SK-N-SH (cell line): ENCODE measurements at regions not wholly inside any gene's neighbourhood (a gene's known extent, or its start where the extent isn't known, plus 50 kb on each side); places are given as distances from the start of the nearest gene placed in this dataset.
"Not testable (repeated sequence)": the region's sequence is repeated elsewhere in the genome, so short reads cannot be mapped to it uniquely, and the experiment has no call there.

ENCODE experiments used
- CTCF ChIA-PET: fragments of 300-600, 350-600 bp; formaldehyde crosslinking; extraction: SDS; loops from one replicate; lab custom pipeline; 2021; lab: Yijun Ruan, JAX
- POLR2A ChIA-PET: fragments of 350-600 bp; sonication (Branson Sonifier 250); formaldehyde crosslinking; extraction: SDS; loops from one replicate; lab custom pipeline; 2020; ENCODE audit warnings: antibody characterized with exemption, inconsistent platforms; lab: Yijun Ruan, JAX
- DNase-seq: peaks from one replicate; pipeline ENCODE4 v3.0.0; 2012
- H2AFZ ChIP-seq: fragments of 200-600 bp; sonication (generic); 2 replicates; pipeline ENCODE4 v1.8.1; 2016; ENCODE audit warnings: antibody characterized with exemption, mild to moderate bottlenecking, low read depth
- H3F3A ChIP-seq: fragments of 200-600 bp; sonication (generic); replicated peaks from 2 replicates; pipeline ENCODE3; 2016; ENCODE audit warnings: antibody characterized with exemption, mild to moderate bottlenecking; ENCODE audit not compliant: insufficient read depth
- H3K27ac ChIP-seq, 2 experiments: fragments of 200-500 bp in 1 of 2; fragments of 200-600 bp in 1 of 2; sonication (Bioruptor generic) in 1 of 2; sonication (generic), shearing (Covaris generic) in 1 of 2; 2 replicates each; pipeline versions ENCODE4 v1.5.1 to v1.6.1; 2014 to 2016; ENCODE audit warnings: low read depth in 2 of 2, inconsistent platforms in 1 of 2, low read length in 1 of 2, mild to moderate bottlenecking in 1 of 2, mixed read lengths in 1 of 2
- H3K27me3 ChIP-seq: fragments of 200-600 bp; sonication (generic), shearing (Covaris generic); 2 replicates; pipeline ENCODE4 v1.6.1; 2016; ENCODE audit warnings: mixed run types; ENCODE audit not compliant: insufficient read depth
- H3K36me3 ChIP-seq, 2 experiments: fragments of 200-500 bp in 1 of 2; fragments of 200-600 bp in 1 of 2; sonication (Bioruptor generic) in 1 of 2; sonication (generic) in 1 of 2; replicated peaks in 1 of 2; 2 replicates each; pipeline versions ENCODE3 to v1.5.1; 2014 to 2016; ENCODE audit warnings: low read length in 1 of 2, mild to moderate bottlenecking in 1 of 2; ENCODE audit not compliant: insufficient read depth in 2 of 2, control insufficient read depth in 1 of 2
- H3K4me1 ChIP-seq, 2 experiments: fragments of 200-500 bp in 1 of 2; fragments of 200-600 bp in 1 of 2; sonication (Bioruptor generic) in 1 of 2; sonication (generic), shearing (Covaris generic) in 1 of 2; 2 replicates each; pipeline versions ENCODE4 v1.5.1 to v1.6.1; 2014 to 2016; ENCODE audit warnings: low read depth in 1 of 2, low read length in 1 of 2, mixed run types in 1 of 2; ENCODE audit not compliant: insufficient read depth in 2 of 2, control insufficient read depth in 1 of 2
- H3K4me2 ChIP-seq: fragments of 200-600 bp; sonication (generic), shearing (Covaris generic); 2 replicates; pipeline ENCODE4 v1.6.1; 2017; ENCODE audit warnings: mixed run types
- H3K4me3 ChIP-seq, 2 experiments: fragments of 200-500 bp in 1 of 2; fragments of 200-600 bp in 1 of 2; sonication (Bioruptor generic) in 1 of 2; sonication (generic), shearing (Covaris generic) in 1 of 2; 2 replicates each; pipeline versions ENCODE4 v1.5.1 to v1.8.1; 2014 to 2016; ENCODE audit warnings: low read depth in 2 of 2, inconsistent platforms in 1 of 2, low read length in 1 of 2, mild to moderate bottlenecking in 1 of 2, mixed read lengths in 1 of 2, moderate library complexity in 1 of 2
- H3K79me2 ChIP-seq: fragments of 200-600 bp; sonication (generic); 2 replicates; pipeline ENCODE4 v1.8.1; 2017; ENCODE audit warnings: mild to moderate bottlenecking; ENCODE audit not compliant: insufficient read depth
- H3K9ac ChIP-seq: fragments of 200-600 bp; sonication (generic); 2 replicates; pipeline ENCODE4 v1.6.1; 2017; ENCODE audit warnings: mixed run types
- H3K9me2 ChIP-seq: fragments of 200-600 bp; sonication (generic); 2 replicates; pipeline ENCODE4 v1.6.1; 2017; ENCODE audit warnings: mixed run types
- H3K9me3 ChIP-seq: fragments of 200-600 bp; sonication (generic); 2 replicates; pipeline ENCODE4 v1.6.1; 2017; ENCODE audit warnings: mixed run types, mild to moderate bottlenecking, moderate library complexity
- H4K20me1 ChIP-seq: fragments of 200-600 bp; sonication (generic); 2 replicates; pipeline ENCODE4 v1.6.1; 2017; ENCODE audit warnings: mild to moderate bottlenecking, mixed run types; ENCODE audit not compliant: insufficient read depth
- CHD2 ChIP-seq: fragments of 150-350 bp; IDR thresholded peaks from 2 replicates; pipeline ENCODE4 v1.6.1; 2018; ENCODE audit warnings: low read length; ENCODE audit not compliant: partially characterized antibody
- CTCF ChIP-seq: fragments of 200-600 bp; sonication (generic); IDR thresholded peaks from 2 replicates; pipeline ENCODE4 v1.6.1; 2017; ENCODE audit warnings: antibody characterized with exemption, mild to moderate bottlenecking, moderate library complexity
- FOXJ3 ChIP-seq: sonication (generic); formaldehyde crosslinking; IDR thresholded peaks from 2 replicates; pipeline ENCODE4 v1.5.1; 2020; ENCODE audit warnings: mild to moderate bottlenecking, missing genetic modification reagents
- FOXM1 ChIP-seq: IDR thresholded peaks from 2 replicates; pipeline ENCODE4 v1.4.0; 2012; ENCODE audit warnings: low read depth, mild to moderate bottlenecking
- NRF1 ChIP-seq: IDR thresholded peaks from 2 replicates; pipeline ENCODE4 v1.6.1; 2012; ENCODE audit warnings: low read depth, mild to moderate bottlenecking, low read length
- POLR2AphosphoS5 ChIP-seq: IDR thresholded peaks from 2 replicates; pipeline ENCODE4 v1.6.1; 2012; ENCODE audit warnings: low read depth, low read length
- RFX5 ChIP-seq: IDR thresholded peaks from 2 replicates; pipeline ENCODE4 v1.6.1; 2012; ENCODE audit warnings: mild to moderate bottlenecking, improper control_type of control experiment, low read length
- SIN3A ChIP-seq: IDR thresholded peaks from 2 replicates; pipeline ENCODE4 v1.6.1; 2012; ENCODE audit warnings: low read depth, mild to moderate bottlenecking, low read length, moderate library complexity, borderline replicate concordance
- SMC3 ChIP-seq: IDR thresholded peaks from 2 replicates; pipeline ENCODE4 v1.6.1; 2012; ENCODE audit warnings: low read depth, low read length, improper control_type of control experiment
- TCF12 ChIP-seq: IDR thresholded peaks from 2 replicates; pipeline ENCODE4 v1.4.0; 2012
- TEAD4 ChIP-seq: IDR thresholded peaks from 2 replicates; pipeline ENCODE4 v1.4.0; 2012; ENCODE audit warnings: mild to moderate bottlenecking, borderline replicate concordance; ENCODE audit not compliant: insufficient read depth
- USF1 ChIP-seq: IDR thresholded peaks from 2 replicates; pipeline ENCODE4 v1.4.0; 2012; ENCODE audit warnings: low read depth, borderline replicate concordance
- WGBS: methylation state at CpG from one replicate; pipeline ENCODE4 v1.1.6; 2017; ENCODE audit warnings: low lambda C conversion rate; 5-methylcytosine and 5-hydroxymethylcytosine counted together
- TF ChIP-seq, protein P1 (sequence below): IDR thresholded peaks from 2 replicates; pipeline ENCODE4 v1.4.0; 2012; ENCODE audit warnings: low read depth, borderline replicate concordance

- no peak for DNase-seq
- no peaks in the 10 kb centered on the region for H3K79me2 ChIP-seq
Observed at GRCh38 chrX:121871122-121871521, 823.7 kb downstream of the GLUD2 start.

DNA sequence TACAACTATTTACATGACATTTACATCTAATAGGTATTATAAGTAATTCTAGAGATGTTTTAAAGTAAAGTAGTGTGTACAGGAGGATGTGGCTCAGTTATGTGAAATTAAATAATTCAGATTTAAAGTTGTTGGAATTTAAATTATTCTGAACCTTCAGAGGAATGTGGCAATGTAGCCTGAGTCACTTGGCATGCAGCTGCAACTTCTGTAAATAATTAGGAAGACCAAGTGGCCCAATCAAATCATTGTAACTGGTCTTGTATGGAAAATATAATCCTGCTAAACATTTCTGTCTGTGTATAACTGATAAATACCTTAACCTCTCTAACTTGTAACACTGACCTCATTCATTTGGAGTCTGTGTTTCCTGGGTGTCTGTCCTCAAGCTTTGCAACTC, 828.9 kb downstream of the GLUD2 start:
- Histone ChIP-seq H3K27me3 (no peaks in the 10 kb centered on the region), H3K79me2 (no peaks in the 10 kb centered on the region), H3K4me2 (no peak overlapping the region), H3K27ac (no peak overlapping the region), H3K9me3 (no peaks in the 10 kb centered on the region), H3K4me1 (no peaks in the 10 kb centered on the region), H3K4me3 (no peak overlapping the region), H3K36me3 (no peaks in the 10 kb centered on the region), H3K9me2 (no peaks in the 10 kb centered on the region)
- ChIA-PET CTCF (no interaction called here), POLR2A (no interaction called here)
- DNase-seq: no peak
- no peak for TF ChIP-seq SIN3A
- no peak for TF ChIP-seq NRF1
- TF ChIP-seq FOXM1: no peak
- TF ChIP-seq, all 33 proteins: peak for 0
- Histone ChIP-seq H3F3A (no peaks in the 10 kb centered on the region), H4K20me1 (no peaks in the 10 kb centered on the region), H2AFZ (no peak overlapping the region), H3K9ac (no peak overlapping the region)

More at GRCh38 chrX:121871122-121871521, 823.7 kb downstream of the GLUD2 start:
- H3K4me2 ChIP-seq: no peak overlapping the region
- no peaks in the 10 kb centered on the region for H3K9me2 ChIP-seq
- no peak overlapping the region for H3K4me3 ChIP-seq
- CTCF ChIA-PET: interaction anchor here (1.4 kb wide), 1 partner anchor 26 kb away, joined by 3 read pairs; no protein-coding TSS in a partner anchor
- H3K27me3 ChIP-seq: no peaks in the 10 kb centered on the region
- H3K4me1 ChIP-seq: no peaks in the 10 kb centered on the region
- WGBS: 57% methylated on average over 10 of the region's 12 CpGs
- H3K27ac ChIP-seq: no peak overlapping the region
- H3K36me3 ChIP-seq: no peaks in the 10 kb centered on the region
- no peaks in the 10 kb centered on the region for H4K20me1 ChIP-seq
- TF ChIP-seq USF1: no peak
- TF ChIP-seq TEAD4: no peak
- no peak for TF ChIP-seq POLR2AphosphoS5
- TF ChIP-seq NRF1: no peak
- no peak for TF ChIP-seq TCF12
- TF ChIP-seq CHD2: no peak
- TF ChIP-seq RFX5: no peak
- TF ChIP-seq CTCF: no peak
- TF ChIP-seq FOXJ3: no peak
- TF ChIP-seq SMC3: no peak
- TF ChIP-seq, protein P1, sequence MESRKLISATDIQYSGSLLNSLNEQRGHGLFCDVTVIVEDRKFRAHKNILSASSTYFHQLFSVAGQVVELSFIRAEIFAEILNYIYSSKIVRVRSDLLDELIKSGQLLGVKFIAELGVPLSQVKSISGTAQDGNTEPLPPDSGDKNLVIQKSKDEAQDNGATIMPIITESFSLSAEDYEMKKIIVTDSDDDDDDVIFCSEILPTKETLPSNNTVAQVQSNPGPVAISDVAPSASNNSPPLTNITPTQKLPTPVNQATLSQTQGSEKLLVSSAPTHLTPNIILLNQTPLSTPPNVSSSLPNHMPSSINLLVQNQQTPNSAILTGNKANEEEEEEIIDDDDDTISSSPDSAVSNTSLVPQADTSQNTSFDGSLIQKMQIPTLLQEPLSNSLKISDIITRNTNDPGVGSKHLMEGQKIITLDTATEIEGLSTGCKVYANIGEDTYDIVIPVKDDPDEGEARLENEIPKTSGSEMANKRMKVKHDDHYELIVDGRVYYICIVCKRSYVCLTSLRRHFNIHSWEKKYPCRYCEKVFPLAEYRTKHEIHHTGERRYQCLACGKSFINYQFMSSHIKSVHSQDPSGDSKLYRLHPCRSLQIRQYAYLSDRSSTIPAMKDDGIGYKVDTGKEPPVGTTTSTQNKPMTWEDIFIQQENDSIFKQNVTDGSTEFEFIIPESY: no peak
- TF ChIP-seq, all 33 proteins: peak for 0
- Histone ChIP-seq H3K9me3 (no peaks in the 10 kb centered on the region), H3K9ac (no peak overlapping the region), H3F3A (no peaks in the 10 kb centered on the region), H2AFZ (no peak overlapping the region)
- POLR2A ChIA-PET: no interaction called here

GRCh38 chrX:121877337-121877736, 829.9 kb downstream of the GLUD2 start:
- POLR2A ChIA-PET, H3K4me1 ChIP-seq, H3K27me3 ChIP-seq, H3K27ac ChIP-seq, H3F3A ChIP-seq, H3K36me3 ChIP-seq, H3K79me2 ChIP-seq, DNase-seq, H3K9me3 ChIP-seq, H3K9me2 ChIP-seq, H4K20me1 ChIP-seq, H3K4me2 ChIP-seq, H2AFZ ChIP-seq, H3K9ac ChIP-seq, CTCF ChIA-PET, H3K4me3 ChIP-seq: not testable (repeated sequence)
- WGBS: 57% methylated on average over 12 of the region's 18 CpGs
